PFSK-1 (cell line): ENCODE measurements at regions not wholly inside any gene's neighbourhood (a gene's known extent, or its start where the extent isn't known, plus 50 kb on each side); places are given as distances from the start of the nearest gene placed in this dataset.

Source experiments
- FOXP2 ChIP-seq: optimal IDR thresholded peaks from 2 replicates; pipeline ENCODE3; 2011; ENCODE audit warnings: borderline replicate concordance, control low read depth, inconsistent platforms; ENCODE audit not compliant: insufficient read depth; ENCODE audit errors: extremely low read length, extremely low read depth
- POLR2AphosphoS5 ChIP-seq: IDR thresholded peaks from 2 replicates; pipeline ENCODE4 v1.6.1; 2012; ENCODE audit warnings: low read depth, mild to moderate bottlenecking, control low read depth, low read length, moderate library complexity
- SIN3A ChIP-seq: IDR thresholded peaks from 2 replicates; pipeline ENCODE4 v1.6.1; 2012; ENCODE audit warnings: mild to moderate bottlenecking, low read length, moderate library complexity, borderline replicate concordance; ENCODE audit not compliant: insufficient read depth
- TAF1 ChIP-seq: IDR thresholded peaks from 2 replicates; pipeline ENCODE4 v1.6.1; 2012; ENCODE audit warnings: low read length, control low read depth, borderline replicate concordance; ENCODE audit not compliant: insufficient read depth
- TF ChIP-seq, protein P1 (sequence below), 2 experiments: IDR thresholded peaks; 2 replicates each; pipeline versions ENCODE4 v1.6.1 to v1.8.0; 2011 to 2012; ENCODE audit warnings: low read depth in 2 of 2, low read length in 2 of 2, control low read depth in 1 of 2, inconsistent platforms in 1 of 2, mild to moderate bottlenecking in 1 of 2, moderate library complexity in 1 of 2; ENCODE audit not compliant: insufficient read depth in 1 of 2

DNA sequence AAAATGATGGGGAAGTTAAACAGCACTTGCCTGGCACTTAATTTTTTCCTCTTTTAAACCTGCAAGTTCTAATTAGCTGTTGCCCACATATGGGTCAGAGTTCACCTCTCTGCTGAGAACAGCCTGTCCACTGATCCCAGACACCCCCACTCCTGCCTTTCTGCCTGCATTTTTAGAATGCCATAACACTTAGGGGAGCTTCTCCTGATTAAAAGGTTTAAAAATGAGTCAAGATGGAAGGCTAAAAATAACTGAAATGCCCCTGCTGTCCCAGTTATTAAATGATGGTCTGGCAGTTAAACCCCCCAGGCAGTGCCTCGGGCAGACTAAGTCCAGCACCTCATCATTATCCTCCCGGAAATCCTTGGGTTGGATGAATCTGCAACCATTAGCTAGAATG is 913.6 kb upstream of the ARPP21 start:
- TF ChIP-seq, protein P1, sequence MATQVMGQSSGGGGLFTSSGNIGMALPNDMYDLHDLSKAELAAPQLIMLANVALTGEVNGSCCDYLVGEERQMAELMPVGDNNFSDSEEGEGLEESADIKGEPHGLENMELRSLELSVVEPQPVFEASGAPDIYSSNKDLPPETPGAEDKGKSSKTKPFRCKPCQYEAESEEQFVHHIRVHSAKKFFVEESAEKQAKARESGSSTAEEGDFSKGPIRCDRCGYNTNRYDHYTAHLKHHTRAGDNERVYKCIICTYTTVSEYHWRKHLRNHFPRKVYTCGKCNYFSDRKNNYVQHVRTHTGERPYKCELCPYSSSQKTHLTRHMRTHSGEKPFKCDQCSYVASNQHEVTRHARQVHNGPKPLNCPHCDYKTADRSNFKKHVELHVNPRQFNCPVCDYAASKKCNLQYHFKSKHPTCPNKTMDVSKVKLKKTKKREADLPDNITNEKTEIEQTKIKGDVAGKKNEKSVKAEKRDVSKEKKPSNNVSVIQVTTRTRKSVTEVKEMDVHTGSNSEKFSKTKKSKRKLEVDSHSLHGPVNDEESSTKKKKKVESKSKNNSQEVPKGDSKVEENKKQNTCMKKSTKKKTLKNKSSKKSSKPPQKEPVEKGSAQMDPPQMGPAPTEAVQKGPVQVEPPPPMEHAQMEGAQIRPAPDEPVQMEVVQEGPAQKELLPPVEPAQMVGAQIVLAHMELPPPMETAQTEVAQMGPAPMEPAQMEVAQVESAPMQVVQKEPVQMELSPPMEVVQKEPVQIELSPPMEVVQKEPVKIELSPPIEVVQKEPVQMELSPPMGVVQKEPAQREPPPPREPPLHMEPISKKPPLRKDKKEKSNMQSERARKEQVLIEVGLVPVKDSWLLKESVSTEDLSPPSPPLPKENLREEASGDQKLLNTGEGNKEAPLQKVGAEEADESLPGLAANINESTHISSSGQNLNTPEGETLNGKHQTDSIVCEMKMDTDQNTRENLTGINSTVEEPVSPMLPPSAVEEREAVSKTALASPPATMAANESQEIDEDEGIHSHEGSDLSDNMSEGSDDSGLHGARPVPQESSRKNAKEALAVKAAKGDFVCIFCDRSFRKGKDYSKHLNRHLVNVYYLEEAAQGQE (IDR thresholded peaks at IDR 0.05; ENCODE audit: insufficient read depth in 1 of 2, low read depth in 2 of 2, low read length in 2 of 2) = no peak
- TF ChIP-seq SIN3A (no peak), POLR2AphosphoS5 (no peak)

DNA sequence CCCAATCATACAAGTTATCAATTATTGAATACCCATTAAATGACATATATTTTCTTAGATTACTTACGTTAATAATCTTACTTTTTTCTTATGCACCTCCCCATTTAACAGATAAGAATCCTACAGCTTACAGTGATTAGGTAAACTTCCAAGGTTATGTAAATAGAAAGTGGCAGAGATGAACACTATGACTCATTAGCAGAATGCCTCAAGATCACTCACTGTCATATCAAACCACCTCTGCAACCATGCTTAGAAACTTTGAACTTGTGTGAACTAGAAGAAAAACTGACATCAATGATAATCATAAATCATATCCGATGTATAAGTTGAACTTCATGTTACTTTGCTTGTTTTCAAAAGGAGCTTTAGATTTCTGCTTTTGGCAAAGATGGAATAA is 911.6 kb upstream of the ARPP21 start:
- TF ChIP-seq, protein P1 (IDR thresholded peaks at IDR 0.05; ENCODE audit: insufficient read depth in 1 of 2, low read depth in 2 of 2, low read length in 2 of 2) = no peak
- TF ChIP-seq SIN3A = no peak
- TF ChIP-seq TAF1 = no peak
- no peak for TF ChIP-seq POLR2AphosphoS5
- no peak for TF ChIP-seq FOXP2

DNA sequence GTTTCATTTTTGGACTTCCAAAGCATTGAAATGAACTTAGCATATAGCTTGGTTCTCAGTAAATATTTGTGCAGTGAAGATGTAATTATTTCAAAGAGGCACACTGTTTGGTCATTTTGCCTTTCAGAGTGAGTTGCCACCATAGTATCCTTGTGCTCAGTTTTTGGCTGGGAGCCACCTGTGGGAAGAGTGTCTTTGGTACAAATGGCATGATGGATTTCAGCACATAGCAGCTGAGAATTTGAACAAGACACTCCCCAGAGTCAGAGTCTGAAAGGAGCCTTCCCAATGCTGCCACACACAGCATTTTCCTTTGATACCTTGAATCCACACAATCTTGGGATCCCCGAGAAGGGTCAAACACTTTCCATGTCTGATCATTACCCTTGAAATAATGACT is 897.2 kb upstream of the ARPP21 start:
- TF ChIP-seq POLR2AphosphoS5 (no peak), SIN3A (no peak), TAF1 (no peak), FOXP2 (no peak)
- TF ChIP-seq, protein P1 (IDR thresholded peaks at IDR 0.05; ENCODE audit: insufficient read depth in 1 of 2, low read depth in 2 of 2, low read length in 2 of 2) = no peak

DNA sequence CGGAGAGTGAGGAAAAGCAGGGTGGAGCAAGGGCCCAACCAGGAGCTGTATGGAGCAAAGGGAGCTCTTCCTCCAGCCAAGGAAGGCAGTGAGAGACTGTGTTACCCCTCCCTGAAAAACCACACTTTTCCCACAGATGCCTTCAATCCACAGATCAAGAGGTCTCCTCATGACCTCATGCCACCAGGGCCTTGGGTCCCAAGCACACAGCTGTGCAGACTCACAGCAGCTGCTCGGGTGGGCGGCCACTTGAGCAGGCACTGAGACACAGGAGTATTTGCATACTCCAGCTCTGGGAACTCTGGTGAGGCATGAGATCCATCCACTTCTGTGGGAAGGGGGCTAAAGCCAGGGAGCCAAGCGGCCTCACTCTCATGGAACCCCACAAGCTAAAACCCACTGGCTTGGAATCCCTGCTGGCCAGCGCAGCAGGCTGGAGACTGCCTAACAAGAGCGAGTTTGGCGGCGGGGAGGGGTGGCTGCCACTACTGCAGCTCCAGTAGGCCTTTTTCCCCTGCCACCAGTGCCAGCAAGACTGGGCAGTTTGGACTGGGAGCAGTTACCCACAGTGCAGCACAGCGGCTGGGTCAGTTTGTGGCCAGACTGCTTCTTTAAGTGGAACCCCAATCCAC is 880.6 kb upstream of the ARPP21 start:
- TF ChIP-seq SIN3A (no peak), FOXP2 (no peak), TAF1 (no peak), POLR2AphosphoS5 (no peak)
- TF ChIP-seq, protein P1 (IDR thresholded peaks at IDR 0.05; ENCODE audit: insufficient read depth in 1 of 2, low read depth in 2 of 2, low read length in 2 of 2) = no peak

DNA sequence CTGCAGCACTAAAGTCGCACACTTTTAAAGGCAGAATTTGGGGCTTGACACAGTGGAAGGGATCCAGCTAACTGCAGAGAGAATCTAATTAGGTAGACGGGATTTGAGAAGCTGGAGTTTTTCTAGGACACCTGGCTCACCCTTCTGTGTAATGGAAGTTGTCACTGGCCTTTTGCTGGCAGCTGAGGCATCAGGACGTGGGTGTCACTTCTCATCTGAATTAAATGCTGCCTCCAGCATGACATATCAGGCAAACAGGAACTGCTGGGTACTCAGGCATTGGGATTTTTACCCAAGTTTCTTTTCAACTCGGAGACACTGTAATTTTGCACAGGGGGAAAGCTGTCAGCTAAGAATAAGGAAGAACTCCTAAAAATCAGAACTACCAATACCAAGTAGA is 861.9 kb upstream of the ARPP21 start:
- TF ChIP-seq TAF1 = no peak
- TF ChIP-seq, protein P1 (IDR thresholded peaks at IDR 0.05; ENCODE audit: insufficient read depth in 1 of 2, low read depth in 2 of 2, low read length in 2 of 2) = no peak
- TF ChIP-seq SIN3A = no peak
- TF ChIP-seq FOXP2 = no peak
- TF ChIP-seq POLR2AphosphoS5 = no peak
